GM12878 (cell line): ENCODE measurements at regions not wholly inside any gene's neighbourhood (a gene's known extent, or its start where the extent isn't known, plus 50 kb on each side); places are given as distances from the start of the nearest gene placed in this dataset.

ENCODE experiments used
- ATAC-seq: fragments of 200-7000 bp; cut with Tn5 transposase; 3 replicates; pipeline ENCODE4 v1.9.1; 2020; ENCODE audit warnings: mild to moderate bottlenecking, moderate library complexity
- BruUV-seq: library from RNA; stranded (reverse); fragments of 400-500 nt; replicated peaks from 2 replicates; lab custom pipeline; 2021; lab: Mats Ljungman, UMichigan
- CTCF ChIA-PET: fragments of 300-600 bp; sonication (Branson Sonifier 250); formaldehyde crosslinking; extraction: SDS; loops from one replicate; lab custom pipeline; 2021; ENCODE audit warnings: inconsistent platforms; lab: Yijun Ruan, JAX
- POLR2A ChIA-PET: fragments of 350-600 bp; formaldehyde crosslinking; extraction: SDS; loops from one replicate; lab custom pipeline; 2021; ENCODE audit warnings: inconsistent platforms; lab: Charles Lee
- RAD21 ChIA-PET: fragments of 300-600 bp; sonication (Branson Sonifier 250); formaldehyde crosslinking; loops from one replicate; lab custom pipeline; 2023; ENCODE audit warnings: antibody characterized with exemption; ENCODE audit not compliant: unreplicated experiment; lab: Charles Lee
- SMC1A ChIA-PET: fragments of 300-600 bp; sonication (Branson Sonifier 250); formaldehyde crosslinking; loops from one replicate; lab custom pipeline; 2023; ENCODE audit not compliant: unreplicated experiment, uncharacterized antibody; lab: Charles Lee
- DNase-seq: peaks from one replicate; pipeline ENCODE4 v3.0.0-alpha.2; 2011; ENCODE audit warnings: low read depth, low spot score
- FAIRE-seq: peaks from 3 replicates; lab custom pipeline; 2011; peaks lifted over from hg19 to GRCh38; lab: Jason Lieb, UNC
- H2AFZ ChIP-seq: 2 replicates; pipeline ENCODE4 v1.6.0; 2011; ENCODE audit warnings: low read depth, low read length, control low read depth; ENCODE audit not compliant: control insufficient read depth
- H3K27ac ChIP-seq: 2 replicates; pipeline ENCODE4 v1.5.1; 2011; ENCODE audit warnings: control low read depth; ENCODE audit not compliant: control insufficient read depth, insufficient read depth
- H3K27me3 ChIP-seq, 2 experiments: replicated peaks in 1 of 2; 2 replicates each; pipeline versions ENCODE4 v1.6.0 to v1.6.1; 2011; ENCODE audit warnings: low read length in 1 of 2; ENCODE audit not compliant: control insufficient read depth in 2 of 2, insufficient read depth in 2 of 2
- H3K36me3 ChIP-seq, 2 experiments: 2 replicates each; pipeline ENCODE4 v1.5.1; 2011; ENCODE audit warnings: low read length in 1 of 2; ENCODE audit not compliant: control insufficient read depth in 2 of 2, insufficient read depth in 2 of 2
- H3K4me1 ChIP-seq: 2 replicates; pipeline ENCODE4 v1.6.1; 2011; ENCODE audit warnings: mild to moderate bottlenecking, low read length, moderate library complexity, mixed read lengths; ENCODE audit not compliant: control insufficient read depth, insufficient read depth
- H3K4me2 ChIP-seq: 2 replicates; pipeline ENCODE4 v1.6.0; 2011; ENCODE audit warnings: control low read depth; ENCODE audit not compliant: control insufficient read depth, insufficient read depth
- H3K4me3 ChIP-seq: fragments of 200-600 bp; sonication (generic); 2 replicates; pipeline ENCODE4 v1.5.1; 2016
- H3K79me2 ChIP-seq: 2 replicates; pipeline ENCODE4 v1.6.0; 2011; ENCODE audit warnings: low read length; ENCODE audit not compliant: control insufficient read depth, insufficient read depth
- H3K9ac ChIP-seq: 2 replicates; pipeline ENCODE4 v1.8.0; 2011; ENCODE audit warnings: low read length, control low read depth, mixed read lengths; ENCODE audit not compliant: control insufficient read depth, insufficient read depth
- H3K9me3 ChIP-seq: replicated peaks from 3 replicates; pipeline ENCODE4 v1.5.1; 2011; ENCODE audit warnings: mild to moderate bottlenecking, low read length; ENCODE audit not compliant: control insufficient read depth, insufficient read depth
- H4K20me1 ChIP-seq: 2 replicates; pipeline ENCODE4 v1.6.0; 2011; ENCODE audit not compliant: control insufficient read depth, insufficient read depth
- BRCA1 ChIP-seq: IDR thresholded peaks from 2 replicates; pipeline ENCODE4 v1.6.1; 2011; ENCODE audit warnings: low read depth, low read length, improper control_type of control experiment
- DPF2 ChIP-seq: fragments of 450-650 bp; IDR thresholded peaks from 2 replicates; pipeline ENCODE4 v1.6.1; 2017; ENCODE audit warnings: mild to moderate bottlenecking
- FOS ChIP-seq: IDR thresholded peaks from 3 replicates; pipeline ENCODE4 v1.6.1; 2011; ENCODE audit warnings: borderline replicate concordance; ENCODE audit not compliant: insufficient read length; ENCODE audit errors: extremely low read depth
- HCFC1 ChIP-seq: fragments of 150-350 bp; IDR thresholded peaks from 2 replicates; pipeline ENCODE4 v1.6.1; 2014; ENCODE audit warnings: low read length
- KLF5 ChIP-seq: fragments of 450-650 bp; IDR thresholded peaks from 2 replicates; pipeline ENCODE4 v1.6.1; 2014; ENCODE audit warnings: mild to moderate bottlenecking; ENCODE audit not compliant: partially characterized antibody
- MEF2B ChIP-seq: fragments of 450-650 bp; IDR thresholded peaks from 2 replicates; pipeline ENCODE4 v1.6.1; 2018; ENCODE audit warnings: mild to moderate bottlenecking, moderate library complexity; ENCODE audit not compliant: partially characterized antibody, poor library complexity, severe bottlenecking
- MYB ChIP-seq: fragments of 150-350 bp; IDR thresholded peaks from 2 replicates; pipeline ENCODE4 v1.6.1; 2014; ENCODE audit warnings: mild to moderate bottlenecking, low read depth, low read length, borderline replicate concordance
- RBBP5 ChIP-seq: fragments of 200-600 bp; sonication (generic); conservative IDR thresholded peaks from 2 replicates; pipeline ENCODE4 v1.6.1; 2016
- SP1 ChIP-seq: IDR thresholded peaks from one replicate; pipeline ENCODE4 v1.6.1; 2011; ENCODE audit warnings: low read depth, low read length
- ZNF207 ChIP-seq: fragments of 450-650 bp; IDR thresholded peaks from 2 replicates; pipeline ENCODE4 v1.6.1; 2014; ENCODE audit warnings: antibody characterized with exemption, mild to moderate bottlenecking, borderline replicate concordance
- ZNF217 ChIP-seq: fragments of 450-650 bp; IDR thresholded peaks from 2 replicates; pipeline ENCODE4 v1.6.1; 2017; ENCODE audit warnings: antibody characterized with exemption, mild to moderate bottlenecking
- WGBS: methylation state at CpG from one replicate; pipeline ENCODE4 v1.1.6; 2016; ENCODE audit warnings: low lambda C conversion rate; ENCODE audit not compliant: insufficient replicate concordance, insufficient coverage; ENCODE audit errors: missing lambda C conversion rate; 5-methylcytosine and 5-hydroxymethylcytosine counted together
- in situ Hi-C: fragments of 300-500 bp; cut with MboI; formaldehyde crosslinking; loops from 9 replicates; pipeline ENCODE4 v1.14.3; 2018; ENCODE audit warnings: mixed read lengths
- intact Hi-C: fragments of 100-400 bp; cut with micrococcal nuclease; formaldehyde crosslinking; loops from one replicate; pipeline ENCODE4 v1.14.2; 2022; ENCODE audit not compliant: unreplicated experiment
- TF ChIP-seq, protein P1 (sequence below), 3 experiments: IDR thresholded peaks in 2 of 3; conservative IDR thresholded peaks in 1 of 3; 2 replicates each; pipeline ENCODE4 v1.5.1; 2011; ENCODE audit warnings: low read depth in 3 of 3, low read length in 3 of 3, mild to moderate bottlenecking in 3 of 3, control low read depth in 2 of 3, moderate library complexity in 2 of 3, inconsistent platforms in 1 of 3, mixed read lengths in 1 of 3; ENCODE audit not compliant: control insufficient read depth in 2 of 3, insufficient read depth in 1 of 3; ENCODE audit errors: extremely low read depth in 1 of 3
- TF ChIP-seq, protein P2 (sequence below): fragments of 450-650 bp; IDR thresholded peaks from 2 replicates; pipeline ENCODE4 v1.6.1; 2016; ENCODE audit warnings: mild to moderate bottlenecking, moderate library complexity, borderline replicate concordance

DNA sequence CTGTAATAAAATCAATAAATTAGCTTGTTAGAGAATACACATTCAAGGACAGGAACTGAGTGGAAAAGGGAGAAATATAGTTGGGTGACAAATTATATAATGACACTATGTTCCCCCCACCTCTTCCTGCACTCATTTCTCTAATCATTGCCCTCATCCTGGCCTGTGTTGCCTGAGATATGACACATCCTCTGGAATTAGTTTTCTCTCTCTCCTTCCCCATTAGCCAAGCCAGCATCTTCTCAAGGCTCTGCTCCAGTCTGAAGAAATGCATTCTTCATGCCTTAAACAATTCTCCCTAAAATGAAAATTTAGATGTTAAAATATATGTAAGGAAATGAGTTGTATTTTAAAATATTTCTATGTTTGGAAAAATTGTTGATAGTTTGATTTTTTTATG, 280.3 kb downstream of the POU4F1 start:
- in situ Hi-C loops: no loop called here
- H3K9me3 ChIP-seq: no peaks in the 10 kb centered on the region
- no peak overlapping the region for H3K9ac ChIP-seq
- no peaks in the 10 kb centered on the region for H3K36me3 ChIP-seq
- intact Hi-C loops: no loop called here
- no peaks in the 10 kb centered on the region; a peak in 1 of 4 replicates for H3K27me3 ChIP-seq
- SMC1A ChIA-PET: no interaction called here
- no TSS peak for BruUV-seq
- TF ChIP-seq ZNF217 (no peak), RBBP5 (no peak), MYB (no peak)
- TF ChIP-seq, protein P1, sequence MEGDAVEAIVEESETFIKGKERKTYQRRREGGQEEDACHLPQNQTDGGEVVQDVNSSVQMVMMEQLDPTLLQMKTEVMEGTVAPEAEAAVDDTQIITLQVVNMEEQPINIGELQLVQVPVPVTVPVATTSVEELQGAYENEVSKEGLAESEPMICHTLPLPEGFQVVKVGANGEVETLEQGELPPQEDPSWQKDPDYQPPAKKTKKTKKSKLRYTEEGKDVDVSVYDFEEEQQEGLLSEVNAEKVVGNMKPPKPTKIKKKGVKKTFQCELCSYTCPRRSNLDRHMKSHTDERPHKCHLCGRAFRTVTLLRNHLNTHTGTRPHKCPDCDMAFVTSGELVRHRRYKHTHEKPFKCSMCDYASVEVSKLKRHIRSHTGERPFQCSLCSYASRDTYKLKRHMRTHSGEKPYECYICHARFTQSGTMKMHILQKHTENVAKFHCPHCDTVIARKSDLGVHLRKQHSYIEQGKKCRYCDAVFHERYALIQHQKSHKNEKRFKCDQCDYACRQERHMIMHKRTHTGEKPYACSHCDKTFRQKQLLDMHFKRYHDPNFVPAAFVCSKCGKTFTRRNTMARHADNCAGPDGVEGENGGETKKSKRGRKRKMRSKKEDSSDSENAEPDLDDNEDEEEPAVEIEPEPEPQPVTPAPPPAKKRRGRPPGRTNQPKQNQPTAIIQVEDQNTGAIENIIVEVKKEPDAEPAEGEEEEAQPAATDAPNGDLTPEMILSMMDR (IDR thresholded peaks at IDR 0.05 in 2 of 3, conservative IDR thresholded peaks at IDR 0.05 in 1 of 3; ENCODE audit: control insufficient read depth in 2 of 3, extremely low read depth in 1 of 3, insufficient read depth in 1 of 3, low read depth in 3 of 3, low read length in 3 of 3): no peak
- H3K4me1 ChIP-seq: no peaks in the 10 kb centered on the region
- RAD21 ChIA-PET: no interaction called here
- H3K4me3 ChIP-seq: no peak overlapping the region
- ATAC-seq (no peak), DNase-seq (no peak), FAIRE-seq (no peak)
- POLR2A ChIA-PET: no interaction called here
- H3K79me2 ChIP-seq: no peaks in the 10 kb centered on the region
- H2AFZ ChIP-seq: no peak overlapping the region
- H3K4me2 ChIP-seq: no peak overlapping the region
- CTCF ChIA-PET: no interaction called here
- H4K20me1 ChIP-seq: no peaks in the 10 kb centered on the region
- H3K27ac ChIP-seq: no peak overlapping the region

DNA sequence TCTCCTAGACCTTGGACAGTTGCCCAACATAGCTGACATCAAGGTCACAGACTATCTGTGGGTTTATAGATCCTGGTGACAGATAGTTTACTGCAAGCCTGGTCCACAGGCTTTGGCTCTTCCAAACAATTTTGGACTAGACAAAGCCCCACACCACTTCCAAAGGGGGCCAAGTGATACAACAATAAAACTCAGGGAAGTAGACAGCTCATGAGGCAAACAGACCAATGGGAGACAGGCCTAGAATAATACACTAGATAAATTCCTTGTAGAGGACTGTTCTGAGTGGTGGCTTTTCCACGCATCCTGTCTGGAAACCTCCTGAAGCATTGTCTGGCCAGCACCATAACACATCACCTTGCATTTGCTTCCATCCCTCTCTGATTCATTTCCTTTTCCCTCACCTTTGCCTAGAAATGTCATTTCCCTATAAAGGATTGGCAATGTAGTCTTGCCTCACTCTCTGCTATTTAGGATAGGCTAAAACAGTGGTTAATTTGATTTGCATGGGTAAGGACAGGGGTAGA, 284.2 kb downstream of the POU4F1 start:
- TF ChIP-seq ZNF207 (no peak), SP1 (no peak), HCFC1 (no peak), MEF2B (no peak), FOS (no peak), KLF5 (no peak), DPF2 (no peak), BRCA1 (no peak)
- TF ChIP-seq, protein P2, sequence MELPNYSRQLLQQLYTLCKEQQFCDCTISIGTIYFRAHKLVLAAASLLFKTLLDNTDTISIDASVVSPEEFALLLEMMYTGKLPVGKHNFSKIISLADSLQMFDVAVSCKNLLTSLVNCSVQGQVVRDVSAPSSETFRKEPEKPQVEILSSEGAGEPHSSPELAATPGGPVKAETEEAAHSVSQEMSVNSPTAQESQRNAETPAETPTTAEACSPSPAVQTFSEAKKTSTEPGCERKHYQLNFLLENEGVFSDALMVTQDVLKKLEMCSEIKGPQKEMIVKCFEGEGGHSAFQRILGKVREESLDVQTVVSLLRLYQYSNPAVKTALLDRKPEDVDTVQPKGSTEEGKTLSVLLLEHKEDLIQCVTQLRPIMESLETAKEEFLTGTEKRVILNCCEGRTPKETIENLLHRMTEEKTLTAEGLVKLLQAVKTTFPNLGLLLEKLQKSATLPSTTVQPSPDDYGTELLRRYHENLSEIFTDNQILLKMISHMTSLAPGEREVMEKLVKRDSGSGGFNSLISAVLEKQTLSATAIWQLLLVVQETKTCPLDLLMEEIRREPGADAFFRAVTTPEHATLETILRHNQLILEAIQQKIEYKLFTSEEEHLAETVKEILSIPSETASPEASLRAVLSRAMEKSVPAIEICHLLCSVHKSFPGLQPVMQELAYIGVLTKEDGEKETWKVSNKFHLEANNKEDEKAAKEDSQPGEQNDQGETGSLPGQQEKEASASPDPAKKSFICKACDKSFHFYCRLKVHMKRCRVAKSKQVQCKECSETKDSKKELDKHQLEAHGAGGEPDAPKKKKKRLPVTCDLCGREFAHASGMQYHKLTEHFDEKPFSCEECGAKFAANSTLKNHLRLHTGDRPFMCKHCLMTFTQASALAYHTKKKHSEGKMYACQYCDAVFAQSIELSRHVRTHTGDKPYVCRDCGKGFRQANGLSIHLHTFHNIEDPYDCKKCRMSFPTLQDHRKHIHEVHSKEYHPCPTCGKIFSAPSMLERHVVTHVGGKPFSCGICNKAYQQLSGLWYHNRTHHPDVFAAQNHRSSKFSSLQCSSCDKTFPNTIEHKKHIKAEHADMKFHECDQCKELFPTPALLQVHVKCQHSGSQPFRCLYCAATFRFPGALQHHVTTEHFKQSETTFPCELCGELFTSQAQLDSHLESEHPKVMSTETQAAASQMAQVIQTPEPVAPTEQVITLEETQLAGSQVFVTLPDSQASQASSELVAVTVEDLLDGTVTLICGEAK: no peak
- TF ChIP-seq, all 136 proteins: peak for 0
- SMC1A ChIA-PET: interaction anchor here (1.0 kb wide), 1 partner anchor 732 kb away, joined by 3 read pairs; no protein-coding TSS in a partner anchor
- BruUV-seq: no TSS peak
- Histone ChIP-seq H3K36me3 (no peaks in the 10 kb centered on the region), H2AFZ (no peak overlapping the region), H3K4me2 (no peak overlapping the region), H3K27ac (no peak overlapping the region), H3K9ac (no peak overlapping the region), H4K20me1 (no peaks in the 10 kb centered on the region), H3K27me3 (no peaks in the 10 kb centered on the region), H3K9me3 (no peaks in the 10 kb centered on the region), H3K4me3 (no peak overlapping the region), H3K4me1 (no peaks in the 10 kb centered on the region), H3K79me2 (no peaks in the 10 kb centered on the region)
- no peak for DNase-seq
- POLR2A ChIA-PET: no interaction called here
- RAD21 ChIA-PET: no interaction called here
- no peak for FAIRE-seq
- ATAC-seq: no peak
- in situ Hi-C loops: no loop called here
- CTCF ChIA-PET: no interaction called here
- intact Hi-C loops: no loop called here
- 33% methylated on average over 1 of the region's 1 CpG for WGBS
